ENCODE measurements at regions not wholly inside any gene's neighbourhood (a gene's known extent, or its start where the extent isn't known, plus 50 kb on each side); places are given as distances from the start of the nearest gene placed in this dataset.

GRCh38 chr4:41487868-41488440 lies 50.0 kb upstream of the LIMCH1 start:
- Mint-ChIP-seq H3K9me3 (peaks cover 3% of the 10 kb centered on the region), H3K27me3 (no peaks in the 10 kb centered on the region), H3K27ac (no peak overlapping the region), H3K4me1 (ENCODE audit: low read depth) (no peaks in the 10 kb centered on the region), H3K36me3 (ENCODE audit: low read depth) (no peaks in the 10 kb centered on the region), H3K4me3 (no peak overlapping the region)
